ENCODE measurements at regions not wholly inside any gene's neighbourhood (a gene's known extent, or its start where the extent isn't known, plus 50 kb on each side); places are given as distances from the start of the nearest gene placed in this dataset.

- H3K27ac ChIP-seq (ENCODE audit: low read depth in 1 of 2, low read length in 2 of 2), result peak overlapping the region in 1 of 2 donors; percentile 22
- peak overlapping the region; percentile 31 to 50 for H3K4me3 ChIP-seq (ENCODE audit: low read length in 2 of 2)
- DNase-seq (peak; percentile 73 to 87), ATAC-seq (ENCODE audit: low FRiP score) (peak; percentile 56)
- H3K27me3 ChIP-seq (ENCODE audit: control insufficient read depth in 1 of 2, insufficient read depth in 2 of 2, low read length in 1 of 2), result no peaks in the 10 kb centered on the region
- 7 to 8% methylated on average over 30 of the region's 30 CpGs for WGBS, 2 donors
- H3K36me3 ChIP-seq (ENCODE audit: control insufficient read depth in 1 of 2, insufficient read depth in 2 of 2, low read length in 1 of 2), result no peaks in the 10 kb centered on the region
- intact Hi-C loops (cut with DNase I), result no loop called here
- no peaks in the 10 kb centered on the region for H3K4me1 ChIP-seq (ENCODE audit: control insufficient read depth in 1 of 2, insufficient read depth in 2 of 2, low read length in 2 of 2)
- H3K9me3 ChIP-seq (ENCODE audit: control insufficient read depth, low read length), result no peaks in the 10 kb centered on the region
Measured at GRCh38 chr17:77451894-77452852, 311.4 kb downstream of the SEC14L1 start.

GRCh38 chr17:77453613-77454241 is 313.0 kb downstream of the SEC14L1 start:
- Histone ChIP-seq H3K4me1 (ENCODE audit: control insufficient read depth in 1 of 2, insufficient read depth in 2 of 2, low read length in 2 of 2) (no peaks in the 10 kb centered on the region), H3K36me3 (ENCODE audit: control insufficient read depth in 1 of 2, insufficient read depth in 2 of 2, low read length in 1 of 2) (no peaks in the 10 kb centered on the region), H3K9me3 (ENCODE audit: control insufficient read depth, low read length) (no peaks in the 10 kb centered on the region), H3K4me3 (ENCODE audit: low read length in 2 of 2) (no peak overlapping the region), H3K27me3 (ENCODE audit: control insufficient read depth in 1 of 2, insufficient read depth in 2 of 2, low read length in 1 of 2) (no peaks in the 10 kb centered on the region), H3K27ac (ENCODE audit: low read depth in 1 of 2, low read length in 2 of 2) (no peak overlapping the region)
- intact Hi-C loops (cut with DNase I), result no loop called here
- DNase-seq (no peak), ATAC-seq (ENCODE audit: low FRiP score) (no peak)
- WGBS, 2 donors, result 90% methylated on average over 15 of the region's 15 CpGs

DNA sequence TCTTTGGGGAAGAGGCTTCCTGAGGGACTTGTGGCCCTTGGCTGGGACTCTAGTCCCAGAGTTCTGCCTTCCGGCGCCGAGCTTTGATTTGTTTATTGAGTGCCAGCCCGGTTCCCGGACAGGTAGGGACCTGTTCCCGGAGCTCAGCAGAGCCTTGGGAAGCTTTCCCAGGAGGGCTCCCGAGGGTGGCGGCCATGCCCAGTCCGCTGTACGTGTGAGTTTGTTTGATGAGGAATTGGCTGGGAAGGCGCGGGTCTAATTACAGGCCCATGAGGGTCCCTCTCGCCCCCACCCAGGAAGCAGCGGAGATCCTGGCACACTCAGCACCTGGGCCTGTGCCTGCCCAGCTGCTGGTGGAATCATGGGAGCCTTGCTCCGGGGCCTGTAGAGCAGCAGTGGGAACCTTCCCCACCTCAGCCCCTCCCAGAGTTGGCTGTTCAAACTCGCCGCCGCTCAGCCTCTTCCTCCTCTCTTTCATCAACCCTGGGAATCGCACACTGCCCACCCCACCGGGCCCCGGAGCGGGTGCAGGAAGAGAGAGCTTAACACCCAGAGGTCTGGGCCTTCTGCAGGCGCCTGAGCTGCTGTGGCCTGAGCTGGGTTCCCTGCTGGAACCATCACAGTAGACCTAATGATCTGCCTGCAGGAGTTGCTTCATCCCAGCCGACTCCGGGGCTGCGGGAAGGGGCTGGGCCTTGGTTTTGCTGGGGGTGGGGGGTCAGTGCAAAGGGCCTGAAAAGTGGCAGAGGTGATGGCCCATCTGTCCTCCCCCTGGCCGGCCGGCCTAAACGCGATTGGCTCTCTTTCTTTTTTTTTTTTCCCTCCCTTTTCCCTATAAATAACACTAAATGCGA is 313.7 kb downstream of the SEC14L1 start:
- Histone ChIP-seq H3K4me3 (ENCODE audit: low read length in 2 of 2) (no peak overlapping the region), H3K27ac (ENCODE audit: low read depth in 1 of 2, low read length in 2 of 2) (no peak overlapping the region), H3K4me1 (ENCODE audit: control insufficient read depth in 1 of 2, insufficient read depth in 2 of 2, low read length in 2 of 2) (no peaks in the 10 kb centered on the region), H3K9me3 (ENCODE audit: control insufficient read depth, low read length) (no peaks in the 10 kb centered on the region), H3K36me3 (ENCODE audit: control insufficient read depth in 1 of 2, insufficient read depth in 2 of 2, low read length in 1 of 2) (no peaks in the 10 kb centered on the region), H3K27me3 (ENCODE audit: control insufficient read depth in 1 of 2, insufficient read depth in 2 of 2, low read length in 1 of 2) (no peaks in the 10 kb centered on the region)
- 92 to 93% methylated on average over 31 of the region's 31 CpGs for WGBS, 2 donors
- ATAC-seq (ENCODE audit: low FRiP score), result no peak
- intact Hi-C loops (cut with DNase I), result no loop called here
- DNase-seq, result no peak

DNA sequence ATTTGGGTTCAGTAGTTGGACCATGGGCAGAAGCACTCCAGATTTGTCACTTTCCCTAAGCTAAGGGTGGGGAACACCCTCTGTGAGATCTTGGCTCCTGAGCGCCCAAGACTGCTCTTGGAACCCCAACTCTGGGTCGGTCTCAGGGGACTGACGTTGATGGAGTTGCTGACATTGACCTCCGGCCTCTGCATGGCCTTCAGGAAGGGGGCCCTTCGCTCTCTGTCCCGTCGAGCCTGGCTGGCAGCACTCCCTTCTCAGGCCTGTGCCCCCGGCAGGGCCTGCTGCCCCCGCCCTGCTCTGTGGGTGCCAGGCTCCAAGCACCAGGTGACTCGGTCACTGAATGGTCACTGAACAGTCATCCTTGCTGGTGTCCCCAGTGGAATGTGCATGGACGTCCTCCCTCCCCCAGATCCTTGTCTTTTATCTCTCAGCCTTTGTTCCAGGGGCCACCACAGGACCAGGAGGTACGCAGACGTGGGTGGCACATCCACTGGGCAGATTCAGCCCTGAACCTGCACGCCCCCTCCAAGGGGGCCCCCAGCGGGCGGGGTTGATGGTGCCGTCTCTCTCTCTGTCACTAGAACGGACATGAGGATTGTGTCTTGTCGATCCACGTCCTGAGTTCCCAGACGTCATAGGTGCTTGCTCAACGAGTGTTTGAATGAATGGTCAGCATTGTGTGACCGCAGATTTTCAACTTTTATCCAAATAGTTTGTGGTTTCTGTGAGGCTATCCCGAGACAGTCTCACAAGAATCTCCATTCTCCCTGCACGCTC is 314.5 kb downstream of the SEC14L1 start:
- Histone ChIP-seq H3K27me3 (ENCODE audit: control insufficient read depth in 1 of 2, insufficient read depth in 2 of 2, low read length in 1 of 2) (no peaks in the 10 kb centered on the region), H3K9me3 (ENCODE audit: control insufficient read depth, low read length) (no peaks in the 10 kb centered on the region), H3K36me3 (ENCODE audit: control insufficient read depth in 1 of 2, insufficient read depth in 2 of 2, low read length in 1 of 2) (no peaks in the 10 kb centered on the region), H3K4me3 (ENCODE audit: low read length in 2 of 2) (no peak overlapping the region), H3K27ac (ENCODE audit: low read depth in 1 of 2, low read length in 2 of 2) (no peak overlapping the region), H3K4me1 (ENCODE audit: control insufficient read depth in 1 of 2, insufficient read depth in 2 of 2, low read length in 2 of 2) (no peaks in the 10 kb centered on the region)
- WGBS, 2 donors, result 93 to 95% methylated on average over 25 of the region's 25 CpGs
- DNase-seq (no peak), ATAC-seq (ENCODE audit: low FRiP score) (no peak)
- intact Hi-C loops (cut with DNase I), result no loop called here

- DNase-seq, result no peak
- H3K27ac ChIP-seq (ENCODE audit: low read depth in 1 of 2, low read length in 2 of 2), result no peak overlapping the region
- intact Hi-C loops (cut with DNase I), result no loop called here
- 94 to 96% methylated on average over 16 of the region's 16 CpGs for WGBS, 2 donors
- H3K36me3 ChIP-seq (ENCODE audit: control insufficient read depth in 1 of 2, insufficient read depth in 2 of 2, low read length in 1 of 2), result no peaks in the 10 kb centered on the region
- H3K27me3 ChIP-seq (ENCODE audit: control insufficient read depth in 1 of 2, insufficient read depth in 2 of 2, low read length in 1 of 2), result no peaks in the 10 kb centered on the region
- ATAC-seq (ENCODE audit: low FRiP score), result no peak
- no peaks in the 10 kb centered on the region for H3K4me1 ChIP-seq (ENCODE audit: control insufficient read depth in 1 of 2, insufficient read depth in 2 of 2, low read length in 2 of 2)
- H3K9me3 ChIP-seq (ENCODE audit: control insufficient read depth, low read length), result no peaks in the 10 kb centered on the region
- no peak overlapping the region for H3K4me3 ChIP-seq (ENCODE audit: low read length in 2 of 2)
Measured at GRCh38 chr17:77455891-77456260, 315.1 kb downstream of the SEC14L1 start.

GRCh38 chr17:77456271-77456950 is 315.6 kb downstream of the SEC14L1 start:
- ATAC-seq (ENCODE audit: low FRiP score) (no peak), DNase-seq (no peak)
- Histone ChIP-seq H3K4me1 (ENCODE audit: control insufficient read depth in 1 of 2, insufficient read depth in 2 of 2, low read length in 2 of 2) (no peaks in the 10 kb centered on the region), H3K9me3 (ENCODE audit: control insufficient read depth, low read length) (no peaks in the 10 kb centered on the region), H3K27ac (ENCODE audit: low read depth in 1 of 2, low read length in 2 of 2) (no peak overlapping the region), H3K36me3 (ENCODE audit: control insufficient read depth in 1 of 2, insufficient read depth in 2 of 2, low read length in 1 of 2) (no peaks in the 10 kb centered on the region), H3K27me3 (ENCODE audit: control insufficient read depth in 1 of 2, insufficient read depth in 2 of 2, low read length in 1 of 2) (no peaks in the 10 kb centered on the region), H3K4me3 (ENCODE audit: low read length in 2 of 2) (no peak overlapping the region)
- intact Hi-C loops (cut with DNase I), result no loop called here
- WGBS, 2 donors, result 95 to 96% methylated on average over 18 of the region's 18 CpGs

- Histone ChIP-seq H3K4me3 (ENCODE audit: low read length in 2 of 2) (no peak overlapping the region), H3K36me3 (ENCODE audit: control insufficient read depth in 1 of 2, insufficient read depth in 2 of 2, low read length in 1 of 2) (no peaks in the 10 kb centered on the region), H3K27ac (ENCODE audit: low read depth in 1 of 2, low read length in 2 of 2) (no peak overlapping the region), H3K9me3 (ENCODE audit: control insufficient read depth, low read length) (no peaks in the 10 kb centered on the region), H3K27me3 (ENCODE audit: control insufficient read depth in 1 of 2, insufficient read depth in 2 of 2, low read length in 1 of 2) (no peaks in the 10 kb centered on the region), H3K4me1 (ENCODE audit: control insufficient read depth in 1 of 2, insufficient read depth in 2 of 2, low read length in 2 of 2) (no peaks in the 10 kb centered on the region)
- WGBS, 2 donors, result 92 to 94% methylated on average over 18 of the region's 18 CpGs
- intact Hi-C loops (cut with DNase I), result no loop called here
- ATAC-seq (ENCODE audit: low FRiP score) (no peak), DNase-seq (no peak)
Measured at GRCh38 chr17:77456951-77457548, 316.3 kb downstream of the SEC14L1 start.
